Liver (tissue), 8 donors: ENCODE measurements at regions not wholly inside any gene's neighbourhood (a gene's known extent, or its start where the extent isn't known, plus 50 kb on each side); places are given as distances from the start of the nearest gene placed in this dataset.

ENCODE experiments used
- DNase-seq: peaks from one replicate; pipeline ENCODE4 v3.0.0-alpha.2; 2017; ENCODE audit warnings: low spot score
- H3K27ac ChIP-seq, 2 donors: one replicate each; pipeline ENCODE4 v1.7.0; 2013; ENCODE audit warnings: inconsistent platforms in 2 of 2, low read length in 2 of 2, control low read depth in 1 of 2, low read depth in 1 of 2, mild to moderate bottlenecking in 1 of 2
- H3K27me3 ChIP-seq, 4 donors: one replicate each; pipeline versions ENCODE4 v1.6.1 to v1.7.0; 2013; ENCODE audit warnings: low read length in 3 of 4, inconsistent platforms in 1 of 4, mild to moderate bottlenecking in 1 of 4, moderate library complexity in 1 of 4; ENCODE audit not compliant: control insufficient read depth in 4 of 4, insufficient read depth in 4 of 4
- H3K36me3 ChIP-seq, 4 donors: one replicate each; pipeline versions ENCODE4 v1.6.1 to v1.7.0; 2013; ENCODE audit warnings: low read length in 3 of 4, mild to moderate bottlenecking in 3 of 4, low read depth in 1 of 4, moderate library complexity in 1 of 4; ENCODE audit not compliant: control insufficient read depth in 4 of 4, insufficient read depth in 3 of 4
- H3K4me1 ChIP-seq, 4 donors: one replicate each; pipeline versions ENCODE4 v1.6.1 to v1.7.0; 2013; ENCODE audit warnings: low read length in 3 of 4, mild to moderate bottlenecking in 3 of 4, moderate library complexity in 1 of 4; ENCODE audit not compliant: control insufficient read depth in 4 of 4, insufficient read depth in 4 of 4
- H3K4me3 ChIP-seq, 3 donors: one replicate each; pipeline versions ENCODE4 v1.6.1 to v1.7.0; 2013; ENCODE audit warnings: low read length in 3 of 3, control low read depth in 1 of 3, low read depth in 1 of 3, mild to moderate bottlenecking in 1 of 3
- H3K9ac ChIP-seq, 2 donors: one replicate each; pipeline ENCODE4 v1.7.0; 2013; ENCODE audit warnings: low read length in 2 of 2, mild to moderate bottlenecking in 2 of 2, moderate library complexity in 2 of 2, control low read depth in 1 of 2, low read depth in 1 of 2
- H3K9me3 ChIP-seq, 4 donors: one replicate each; pipeline versions ENCODE4 v1.6.1 to v1.7.0; 2013; ENCODE audit warnings: low read length in 3 of 4; ENCODE audit not compliant: control insufficient read depth in 4 of 4
- ATF3 ChIP-seq: IDR thresholded peaks from 2 replicates; pipeline ENCODE4 v1.6.1; 2016; ENCODE audit warnings: antibody characterized with exemption
- CTCF ChIP-seq: fragments of 150-350 bp; IDR thresholded peaks from 2 replicates; pipeline ENCODE4 v1.5.1; 2017; ENCODE audit warnings: improper control_type of control experiment, low read depth, low read length; ENCODE audit not compliant: missing input control
- EGR1 ChIP-seq, 2 donors: IDR thresholded peaks; 2 replicates each; pipeline ENCODE4 v1.6.1; 2016 to 2018; ENCODE audit warnings: antibody characterized with exemption in 2 of 2, low read depth in 2 of 2
- GABPA ChIP-seq, 2 donors: IDR thresholded peaks in 1 of 2; conservative IDR thresholded peaks in 1 of 2; 2 replicates each; pipeline ENCODE4 v1.6.1; 2016; ENCODE audit warnings: antibody characterized with exemption in 2 of 2, mild to moderate bottlenecking in 1 of 2, moderate library complexity in 1 of 2
- HNF4A ChIP-seq, 2 donors: conservative IDR thresholded peaks; 2 replicates each; pipeline ENCODE4 v1.6.1; 2016; ENCODE audit warnings: antibody characterized with exemption in 2 of 2, mild to moderate bottlenecking in 2 of 2
- HNF4G ChIP-seq: IDR thresholded peaks from 2 replicates; pipeline ENCODE4 v1.6.1; 2016; ENCODE audit warnings: antibody characterized with exemption
- JUND ChIP-seq, 2 donors: IDR thresholded peaks; 2 replicates each; pipeline ENCODE4 v1.6.1; 2016; ENCODE audit warnings: antibody characterized with exemption in 2 of 2
- MAX ChIP-seq: IDR thresholded peaks from 2 replicates; pipeline ENCODE4 v1.6.1; 2016; ENCODE audit warnings: antibody characterized with exemption
- NR2F2 ChIP-seq: IDR thresholded peaks from 2 replicates; pipeline ENCODE4 v1.6.1; 2016; ENCODE audit warnings: antibody characterized with exemption
- REST ChIP-seq: IDR thresholded peaks from 2 replicates; pipeline ENCODE4 v1.6.1; 2016; ENCODE audit warnings: antibody characterized with exemption, mild to moderate bottlenecking
- RXRA ChIP-seq, 2 donors: IDR thresholded peaks; 2 replicates each; pipeline ENCODE4 v1.6.1; 2017 to 2018; ENCODE audit warnings: antibody characterized with exemption in 2 of 2, mild to moderate bottlenecking in 1 of 2
- SP1 ChIP-seq: IDR thresholded peaks from 2 replicates; pipeline ENCODE4 v1.6.1; 2018; ENCODE audit warnings: antibody characterized with exemption, mild to moderate bottlenecking
- TAF1 ChIP-seq: conservative IDR thresholded peaks from 2 replicates; pipeline ENCODE4 v1.6.1; 2016; ENCODE audit warnings: antibody characterized with exemption, mild to moderate bottlenecking
- YY1 ChIP-seq: IDR thresholded peaks from 2 replicates; pipeline ENCODE4 v1.6.1; 2016; ENCODE audit warnings: antibody characterized with exemption, mild to moderate bottlenecking
- ZBTB33 ChIP-seq: IDR thresholded peaks from 2 replicates; pipeline ENCODE4 v1.6.1; 2016; ENCODE audit warnings: antibody characterized with exemption
- WGBS: extraction: QIAGEN DNeasy Blood & Tissue Kit; methylation state at CpG from one replicate; pipeline ENCODE4 v1.1.7; 2013; 5-methylcytosine and 5-hydroxymethylcytosine counted together
- donor health status: healthy.
- donor health status: healthy.
- donor health status: healthy.
- donor health status: healthy.
- donor health status: healthy.

- Histone ChIP-seq H3K4me3 (no peak overlapping the region), H3K9ac (no peak overlapping the region), H3K9me3 (no peaks in the 10 kb centered on the region), H3K36me3 (no peaks in the 10 kb centered on the region), H3K27me3 (no peaks in the 10 kb centered on the region), H3K4me1 (no peaks in the 10 kb centered on the region), H3K27ac (no peak overlapping the region)
- TF ChIP-seq MAX (no peak), JUND (IDR thresholded peaks at IDR 0.05) (no peak)
- 90% methylated on average over 4 of the region's 4 CpGs for WGBS
- DNase-seq, result no peak
These were observed 332.2 kb upstream of the PLXNA2 start for GRCh38 chr1:208576425-208576824.

GRCh38 chr1:208577381-208577905 is 333.3 kb upstream of the PLXNA2 start:
- DNase-seq, result no peak
- H3K9me3 ChIP-seq, result no peaks in the 10 kb centered on the region
- H3K9ac ChIP-seq, result no peak overlapping the region
- H3K36me3 ChIP-seq, result no peaks in the 10 kb centered on the region
- no peaks in the 10 kb centered on the region for H3K27me3 ChIP-seq
- WGBS, result 68% methylated on average over 1 of the region's 1 CpG
- H3K4me1 ChIP-seq, result no peaks in the 10 kb centered on the region
- no peak overlapping the region for H3K27ac ChIP-seq
- H3K4me3 ChIP-seq, result no peak overlapping the region
- TF ChIP-seq ZBTB33 (no peak), RXRA (IDR thresholded peaks at IDR 0.05) (no peak), MAX (no peak), NR2F2 (no peak), TAF1 (no peak), JUND (IDR thresholded peaks at IDR 0.05) (no peak), HNF4G (no peak), ATF3 (no peak), GABPA (IDR thresholded peaks at IDR 0.05 in 1 of 2, conservative IDR thresholded peaks at IDR 0.05 in 1 of 2) (no peak)

GRCh38 chr1:208581209-208581608 is 337.0 kb upstream of the PLXNA2 start:
- 81% methylated on average over 3 of the region's 3 CpGs for WGBS
- Histone ChIP-seq H3K4me3 (no peak overlapping the region), H3K4me1 (no peaks in the 10 kb centered on the region), H3K9me3 (no peaks in the 10 kb centered on the region), H3K36me3 (no peaks in the 10 kb centered on the region), H3K9ac (no peak overlapping the region), H3K27ac (no peak overlapping the region), H3K27me3 (no peaks in the 10 kb centered on the region)
- no peak for DNase-seq
- no peak for TF ChIP-seq CTCF
- TF ChIP-seq JUND (IDR thresholded peaks at IDR 0.05), result no peak
- TF ChIP-seq NR2F2, result no peak
- no peak for TF ChIP-seq GABPA (IDR thresholded peaks at IDR 0.05 in 1 of 2, conservative IDR thresholded peaks at IDR 0.05 in 1 of 2)
- no peak for TF ChIP-seq YY1
- no peak for TF ChIP-seq EGR1 (IDR thresholded peaks at IDR 0.05; ENCODE audit: low read depth in 2 of 2)
- TF ChIP-seq TAF1, result no peak
- TF ChIP-seq ATF3, result no peak
- no peak for TF ChIP-seq RXRA (IDR thresholded peaks at IDR 0.05)
- no peak for TF ChIP-seq SP1
- no peak for TF ChIP-seq HNF4A (conservative IDR thresholded peaks at IDR 0.05)
- TF ChIP-seq HNF4G, result no peak
- TF ChIP-seq REST, result no peak
- TF ChIP-seq MAX, result no peak
